OCI-LY7 (cell line): ENCODE measurements at regions not wholly inside any gene's neighbourhood (a gene's known extent, or its start where the extent isn't known, plus 50 kb on each side); places are given as distances from the start of the nearest gene placed in this dataset.

Experiments used
- BruUV-seq: library from RNA; stranded (reverse); fragments of 400-500 nt; replicated peaks from 2 replicates; lab custom pipeline; 2021; lab: Mats Ljungman, UMichigan
- CTCF ChIA-PET: fragments of 300-600 bp; sonication (Branson Sonifier 250); formaldehyde crosslinking; loops from one replicate; lab custom pipeline; 2022; ENCODE audit warnings: antibody characterized with exemption; ENCODE audit not compliant: unreplicated experiment; lab: Charles Lee
- POLR2A ChIA-PET: fragments of 300-600 bp; sonication (Branson Sonifier 250); formaldehyde crosslinking; loops from one replicate; lab custom pipeline; 2022; ENCODE audit warnings: antibody characterized with exemption; lab: Charles Lee
- DNase-seq: peaks from one replicate; pipeline ENCODE4 v3.0.0-alpha.2; 2015; ENCODE audit warnings: low spot score
- H2AFZ ChIP-seq: fragments of 200-600 bp; sonication (generic), shearing (Covaris generic); 2 replicates; pipeline ENCODE4 v1.6.1; 2014; ENCODE audit warnings: mild to moderate bottlenecking, antibody characterized with exemption, low read length, moderate library complexity
- H3K27ac ChIP-seq: fragments of 200-600 bp; sonication (generic); 2 replicates; pipeline ENCODE4 v1.5.1; 2014; ENCODE audit warnings: mixed run types, low read depth, mild to moderate bottlenecking, moderate library complexity, low read length, inconsistent platforms; ENCODE audit not compliant: poor library complexity, severe bottlenecking
- H3K36me3 ChIP-seq: fragments of 200-600 bp; sonication (generic); 2 replicates; pipeline ENCODE4 v1.6.1; 2014; ENCODE audit warnings: mild to moderate bottlenecking, antibody characterized with exemption, low read length, moderate library complexity, mixed read lengths; ENCODE audit not compliant: insufficient read depth
- H3K4me1 ChIP-seq: fragments of 200-600 bp; sonication (generic); 2 replicates; pipeline ENCODE4 v1.5.1; 2014; ENCODE audit warnings: mild to moderate bottlenecking, low read length; ENCODE audit not compliant: insufficient read depth, poor library complexity, severe bottlenecking
- H3K4me2 ChIP-seq: fragments of 200-600 bp; sonication (generic); 2 replicates; pipeline ENCODE4 v1.6.1; 2014; ENCODE audit warnings: mild to moderate bottlenecking, low read length
- H3K4me3 ChIP-seq: fragments of 200-600 bp; sonication (generic); 2 replicates; pipeline ENCODE4 v1.5.1; 2014; ENCODE audit warnings: mild to moderate bottlenecking, low read depth, low read length; ENCODE audit not compliant: poor library complexity, severe bottlenecking
- H3K79me2 ChIP-seq: fragments of 200-600 bp; sonication (generic); 2 replicates; pipeline ENCODE4 v1.6.1; 2016; ENCODE audit warnings: low read depth, mild to moderate bottlenecking, low read length, moderate library complexity, mixed read lengths; ENCODE audit not compliant: insufficient read depth
- H3K9me2 ChIP-seq: fragments of 200-600 bp; sonication (generic); 2 replicates; pipeline ENCODE4 v1.6.1; 2016; ENCODE audit warnings: mild to moderate bottlenecking, low read length, mixed read lengths; ENCODE audit not compliant: insufficient read depth
- H3K9me3 ChIP-seq: fragments of 200-600 bp; sonication (generic); 2 replicates; pipeline ENCODE4 v1.6.1; 2014; ENCODE audit warnings: mild to moderate bottlenecking, mixed run types, low read length, mixed read lengths
- H4K20me1 ChIP-seq: fragments of 200-600 bp; sonication (generic); 2 replicates; pipeline ENCODE4 v1.6.1; 2014; ENCODE audit warnings: mild to moderate bottlenecking, antibody characterized with exemption, low read length, moderate library complexity, mixed read lengths; ENCODE audit not compliant: insufficient read depth
- CTCF ChIP-seq: fragments of 200-600 bp; sonication (generic); conservative IDR thresholded peaks from 2 replicates; pipeline ENCODE4 v1.5.1; 2014; ENCODE audit warnings: mild to moderate bottlenecking, antibody characterized with exemption, low read length, moderate library complexity, mixed read lengths
- EZH2phosphoT487 ChIP-seq: fragments of 200-600 bp; sonication (generic); IDR thresholded peaks from 2 replicates; pipeline ENCODE4 v1.6.1; 2018; ENCODE audit warnings: low read depth, borderline replicate concordance, mild to moderate bottlenecking, mixed run types, antibody characterized with exemption, low read length, moderate library complexity, mixed read lengths
- intact Hi-C: fragments of 100-400 bp; cut with micrococcal nuclease; formaldehyde crosslinking; loops from one replicate; pipeline ENCODE4 v1.10.0; 2022; ENCODE audit not compliant: unreplicated experiment

- H3K9me2 ChIP-seq = no peaks in the 10 kb centered on the region
- CTCF ChIA-PET = no interaction called here
- TF ChIP-seq EZH2phosphoT487 (no peak), CTCF (no peak)
- H3K4me3 ChIP-seq = no peak overlapping the region
- no peaks in the 10 kb centered on the region for H3K36me3 ChIP-seq
- intact Hi-C loops = no loop called here
- H3K4me2 ChIP-seq = no peak overlapping the region
- DNase-seq = no peak
- H3K9me3 ChIP-seq = no peaks in the 10 kb centered on the region
- H3K27ac ChIP-seq = no peak overlapping the region
- H4K20me1 ChIP-seq = no peaks in the 10 kb centered on the region
- POLR2A ChIA-PET = no interaction called here
- no TSS peak for BruUV-seq
- no peaks in the 10 kb centered on the region for H3K79me2 ChIP-seq
- no peaks in the 10 kb centered on the region for H3K4me1 ChIP-seq
- no peak overlapping the region for H2AFZ ChIP-seq
Observed at GRCh38 chr18:7307526-7307925, 76.6 kb downstream of the LRRC30 start.

- BruUV-seq = no TSS peak
- H4K20me1 ChIP-seq = no peaks in the 10 kb centered on the region
- TF ChIP-seq CTCF (no peak), EZH2phosphoT487 (no peak)
- intact Hi-C loops = no loop called here
- H3K4me2 ChIP-seq = no peak overlapping the region
- no peaks in the 10 kb centered on the region for H3K4me1 ChIP-seq
- DNase-seq = no peak
- H3K9me3 ChIP-seq = no peaks in the 10 kb centered on the region
- no peaks in the 10 kb centered on the region for H3K9me2 ChIP-seq
- no peaks in the 10 kb centered on the region for H3K36me3 ChIP-seq
- ChIA-PET POLR2A (no interaction called here), CTCF (no interaction called here)
- no peak overlapping the region for H2AFZ ChIP-seq
- H3K4me3 ChIP-seq = no peak overlapping the region
- H3K27ac ChIP-seq = no peak overlapping the region
- H3K79me2 ChIP-seq = no peaks in the 10 kb centered on the region
Observed at GRCh38 chr18:7317804-7318231, 86.9 kb downstream of the LRRC30 start.

GRCh38 chr18:7319161-7319560, 88.3 kb downstream of the LRRC30 start:
- CTCF ChIA-PET = no interaction called here

More at GRCh38 chr18:7319161-7319560, 88.3 kb downstream of the LRRC30 start:
- H3K9me3 ChIP-seq = no peaks in the 10 kb centered on the region
- no peak overlapping the region for H3K27ac ChIP-seq
- DNase-seq = no peak
- H2AFZ ChIP-seq = no peak overlapping the region
- no peaks in the 10 kb centered on the region for H3K36me3 ChIP-seq
- POLR2A ChIA-PET = no interaction called here
- no peaks in the 10 kb centered on the region for H3K4me1 ChIP-seq
- H3K9me2 ChIP-seq = no peaks in the 10 kb centered on the region
- H3K4me2 ChIP-seq = no peak overlapping the region
- TF ChIP-seq CTCF (no peak), EZH2phosphoT487 (no peak)
- BruUV-seq = no TSS peak
- no peak overlapping the region for H3K4me3 ChIP-seq
- intact Hi-C loops = no loop called here
- no peaks in the 10 kb centered on the region for H4K20me1 ChIP-seq
- no peaks in the 10 kb centered on the region for H3K79me2 ChIP-seq
